HCT116 (cell line): ENCODE measurements at regions not wholly inside any gene's neighbourhood (a gene's known extent, or its start where the extent isn't known, plus 50 kb on each side); places are given as distances from the start of the nearest gene placed in this dataset.
"Not testable (repeated sequence)": the region's sequence is repeated elsewhere in the genome, so short reads cannot be mapped to it uniquely, and the experiment has no call there.

ENCODE experiments used
- EZH2 ChIP-seq: fragments of 200-600 bp; sonication (generic); IDR thresholded peaks from 2 replicates; pipeline ENCODE4 v1.6.1; 2017; ENCODE audit warnings: antibody characterized with exemption, mixed run types
- POLR2A ChIP-seq: IDR thresholded peaks from 2 replicates; pipeline ENCODE4 v1.7.0; 2011; ENCODE audit warnings: borderline replicate concordance; ENCODE audit not compliant: insufficient read depth, insufficient read length; ENCODE audit errors: extremely low read depth
- ZFX ChIP-seq: fragments of 450-650 bp; IDR thresholded peaks from 2 replicates; pipeline ENCODE4 v1.6.1; 2017

DNA sequence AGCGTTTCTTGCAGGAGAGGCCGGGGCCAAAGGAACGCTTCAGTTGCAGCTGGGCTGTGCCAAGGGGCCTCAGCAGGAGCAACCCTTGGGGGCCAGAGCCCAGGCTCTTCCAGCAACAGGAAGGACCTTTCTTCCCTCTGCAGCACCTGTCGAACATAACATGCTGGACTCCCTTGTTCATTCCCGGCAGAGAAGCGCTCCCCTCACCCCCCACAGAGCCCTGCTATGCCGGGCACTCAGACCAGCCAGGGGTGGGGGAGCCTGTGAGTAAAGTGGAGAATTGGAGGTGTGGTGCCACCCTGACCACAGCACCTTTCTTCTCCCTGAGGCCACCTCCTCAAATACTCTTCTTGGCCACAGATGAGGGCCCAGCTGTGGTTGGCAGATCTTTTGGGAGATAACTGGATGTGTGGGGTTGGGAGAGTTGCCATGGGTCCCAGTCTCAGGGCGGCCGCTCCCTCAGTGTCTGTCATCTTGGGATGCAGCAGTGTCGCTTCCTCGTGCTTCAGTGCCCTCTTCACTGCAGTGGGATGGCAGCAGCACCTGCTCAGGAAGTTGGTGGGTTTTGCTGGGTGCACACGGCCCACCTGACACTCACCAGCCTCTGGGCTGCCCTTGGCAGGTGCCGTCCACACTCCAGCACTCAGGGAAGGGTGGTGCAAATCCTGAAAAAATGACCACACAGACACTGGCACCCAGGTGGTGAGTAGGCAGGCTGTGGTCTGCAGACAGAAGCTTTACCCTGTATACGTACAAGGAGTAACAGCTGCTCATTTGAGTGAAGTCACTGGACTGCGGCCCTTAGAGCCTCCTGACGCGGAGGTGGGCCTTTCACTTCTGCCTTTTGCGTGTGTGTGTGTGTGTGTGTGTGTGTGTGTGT, 67.5 kb downstream of the NPIPB11 start:
- TF ChIP-seq EZH2, ZFX, POLR2A: not testable (repeated sequence)
